PC-3 (cell line): ENCODE measurements at regions not wholly inside any gene's neighbourhood (a gene's known extent, or its start where the extent isn't known, plus 50 kb on each side); places are given as distances from the start of the nearest gene placed in this dataset.

Experiments
- ATAC-seq: fragments of 200-7000 bp; cut with Tn5 transposase; 2 replicates; pipeline ENCODE4 v1.9.1; 2020; ENCODE audit warnings: mild to moderate bottlenecking, moderate library complexity
- BruUV-seq: library from RNA; stranded (reverse); fragments of 400-500 nt; replicated peaks from 2 replicates; lab custom pipeline; 2021; lab: Mats Ljungman, UMichigan
- CTCF ChIA-PET: fragments of 300-600 bp; sonication (Branson Sonifier 250); formaldehyde crosslinking; loops from one replicate; lab custom pipeline; 2022; ENCODE audit warnings: antibody characterized with exemption; lab: Charles Lee
- POLR2A ChIA-PET: fragments of 300-600 bp; sonication (Branson Sonifier 250); formaldehyde crosslinking; loops from one replicate; lab custom pipeline; 2022; ENCODE audit warnings: antibody characterized with exemption; ENCODE audit not compliant: unreplicated experiment; lab: Charles Lee
- DNase-seq: peaks from one replicate; pipeline ENCODE4 v3.0.0-alpha.2; 2015
- H2AFZ ChIP-seq: fragments of 300-600 bp; sonication (generic); 2 replicates; pipeline ENCODE4 v1.6.0; 2016; ENCODE audit warnings: antibody characterized with exemption, low read length
- H3F3A ChIP-seq: fragments of 300-600 bp; sonication (generic); one replicate; pipeline ENCODE4 v1.6.0; 2017; ENCODE audit warnings: antibody characterized with exemption, low read length, control low read depth, mild to moderate bottlenecking; ENCODE audit not compliant: unreplicated experiment
- H3K27ac ChIP-seq: fragments of 300-600 bp; sonication (generic); 2 replicates; pipeline ENCODE4 v1.5.1; 2016; ENCODE audit warnings: mild to moderate bottlenecking, low read length
- H3K27me3 ChIP-seq: fragments of 300-600 bp; sonication (generic); 2 replicates; pipeline ENCODE4 v1.6.1; 2016; ENCODE audit warnings: low read length, mixed read lengths
- H3K36me3 ChIP-seq: fragments of 300-600 bp; sonication (generic); 2 replicates; pipeline ENCODE4 v1.6.1; 2016; ENCODE audit warnings: low read depth, mixed run types, low read length, mixed read lengths
- H3K4me1 ChIP-seq: fragments of 300-600 bp; sonication (generic); 2 replicates; pipeline ENCODE4 v1.5.1; 2016; ENCODE audit warnings: low read length; ENCODE audit not compliant: insufficient read depth
- H3K4me2 ChIP-seq: fragments of 300-600 bp; sonication (generic); 2 replicates; pipeline ENCODE4 v1.6.0; 2016; ENCODE audit warnings: low read length
- H3K4me3 ChIP-seq: fragments of 300-600 bp; sonication (generic); 2 replicates; pipeline ENCODE4 v1.5.1; 2016; ENCODE audit warnings: mild to moderate bottlenecking, low read length, mixed read lengths
- H3K79me2 ChIP-seq: fragments of 300-600 bp; sonication (generic); 2 replicates; pipeline ENCODE4 v1.6.1; 2017; ENCODE audit warnings: low read length, mixed read lengths
- H3K9ac ChIP-seq: fragments of 300-600 bp; sonication (generic); 2 replicates; pipeline ENCODE4 v1.6.0; 2016; ENCODE audit warnings: mild to moderate bottlenecking, low read length
- H3K9me2 ChIP-seq: fragments of 300-600 bp; sonication (generic); replicated peaks from 2 replicates; pipeline ENCODE4 v1.6.1; 2016; ENCODE audit warnings: mixed run types, low read length, mixed read lengths
- H3K9me3 ChIP-seq: fragments of 300-600 bp; sonication (generic); 2 replicates; pipeline ENCODE4 v1.6.1; 2016; ENCODE audit warnings: low read length, mixed read lengths
- H4K20me1 ChIP-seq: fragments of 300-600 bp; sonication (generic); 2 replicates; pipeline ENCODE4 v1.6.1; 2016; ENCODE audit warnings: low read length, mixed read lengths
- CTCF ChIP-seq: fragments of 300-600 bp; sonication (generic); conservative IDR thresholded peaks from 2 replicates; pipeline ENCODE4 v1.5.1; 2017; ENCODE audit warnings: antibody characterized with exemption, low read depth, mild to moderate bottlenecking, low read length
- EZH2 ChIP-seq: fragments of 300-600 bp; sonication (generic); IDR thresholded peaks from one replicate; pipeline ENCODE4 v1.6.1; 2017; ENCODE audit warnings: antibody characterized with exemption, mild to moderate bottlenecking, low read length; ENCODE audit not compliant: unreplicated experiment
- EZH2phosphoT487 ChIP-seq: fragments of 300-600 bp; sonication (generic); IDR thresholded peaks from 2 replicates; pipeline ENCODE4 v1.6.1; 2018; ENCODE audit warnings: mild to moderate bottlenecking, antibody characterized with exemption, low read length, borderline replicate concordance
- intact Hi-C: fragments of 100-400 bp; cut with micrococcal nuclease; formaldehyde crosslinking; loops from 2 replicates; pipeline ENCODE4 v1.9.0; 2023

- Histone ChIP-seq H3K9me2 (no peaks in the 10 kb centered on the region), H3K79me2 (no peaks in the 10 kb centered on the region), H3K4me2 (no peak overlapping the region), H3K9ac (no peak overlapping the region), H3K36me3 (no peaks in the 10 kb centered on the region), H3K4me1 (no peaks in the 10 kb centered on the region), H3K27ac (no peak overlapping the region), H3K9me3 (no peaks in the 10 kb centered on the region), H3K27me3 (no peaks in the 10 kb centered on the region), H3K4me3 (no peak overlapping the region), H3F3A (no peaks in the 10 kb centered on the region), H4K20me1 (no peaks in the 10 kb centered on the region), H2AFZ (no peak overlapping the region)
- intact Hi-C loops = no loop called here
- no TSS peak for BruUV-seq
- ATAC-seq (no peak), DNase-seq (no peak)
- ChIA-PET CTCF (no interaction called here), POLR2A (no interaction called here)
- TF ChIP-seq EZH2 = no peak
Measured at GRCh38 chr5:155834271-155834975, 492.5 kb upstream of the SGCD start.

DNA sequence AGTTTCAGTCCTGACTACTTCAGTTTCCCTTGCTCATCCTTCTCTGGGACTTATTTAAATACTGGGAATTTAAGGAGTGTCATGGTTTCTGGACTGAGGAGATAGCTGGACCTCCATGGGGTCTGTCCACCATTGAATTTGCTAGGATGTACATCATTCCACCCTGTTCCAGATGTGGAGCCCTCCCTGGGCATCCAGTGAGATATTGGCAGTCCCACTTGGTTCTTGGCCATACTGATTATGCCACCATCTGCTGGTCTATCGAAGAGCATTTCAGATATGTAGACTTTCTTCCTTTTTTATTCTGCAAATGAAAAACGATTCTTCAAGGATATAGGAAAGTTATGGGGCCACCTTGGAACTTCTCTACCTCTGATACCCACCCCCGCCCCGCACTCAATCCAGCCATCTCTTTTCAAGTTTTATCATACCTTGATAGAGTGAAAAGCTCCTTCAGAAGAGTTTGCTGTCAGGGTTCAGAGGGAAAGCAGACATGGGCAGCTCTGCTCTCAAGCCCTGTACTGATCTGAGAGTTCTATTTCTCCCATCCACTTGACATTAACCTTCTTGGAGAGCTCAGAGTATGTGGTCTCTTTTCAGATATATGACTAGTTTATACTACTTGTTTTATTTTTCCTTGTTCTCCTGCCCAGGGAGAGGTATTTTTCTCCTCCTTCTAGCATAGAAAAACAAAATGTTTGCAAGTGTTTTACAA is 490.7 kb upstream of the SGCD start:
- POLR2A ChIA-PET = no interaction called here
- no peaks in the 10 kb centered on the region for H3F3A ChIP-seq
- TF ChIP-seq CTCF (no peak), EZH2 (no peak)
- no peak overlapping the region for H3K27ac ChIP-seq
- no peak overlapping the region for H2AFZ ChIP-seq
- no peaks in the 10 kb centered on the region for H3K9me2 ChIP-seq
- no peaks in the 10 kb centered on the region for H3K79me2 ChIP-seq
- no peak overlapping the region for H3K4me3 ChIP-seq
- CTCF ChIA-PET = no interaction called here
- H3K4me2 ChIP-seq = no peak overlapping the region
- no peaks in the 10 kb centered on the region for H3K27me3 ChIP-seq
- no peak overlapping the region for H3K9ac ChIP-seq
- DNase-seq = no peak
- H3K36me3 ChIP-seq = no peaks in the 10 kb centered on the region
- no peaks in the 10 kb centered on the region for H4K20me1 ChIP-seq
- no TSS peak for BruUV-seq
- intact Hi-C loops = no loop called here
- H3K9me3 ChIP-seq = no peaks in the 10 kb centered on the region
- H3K4me1 ChIP-seq = no peaks in the 10 kb centered on the region
- ATAC-seq = no peak

DNA sequence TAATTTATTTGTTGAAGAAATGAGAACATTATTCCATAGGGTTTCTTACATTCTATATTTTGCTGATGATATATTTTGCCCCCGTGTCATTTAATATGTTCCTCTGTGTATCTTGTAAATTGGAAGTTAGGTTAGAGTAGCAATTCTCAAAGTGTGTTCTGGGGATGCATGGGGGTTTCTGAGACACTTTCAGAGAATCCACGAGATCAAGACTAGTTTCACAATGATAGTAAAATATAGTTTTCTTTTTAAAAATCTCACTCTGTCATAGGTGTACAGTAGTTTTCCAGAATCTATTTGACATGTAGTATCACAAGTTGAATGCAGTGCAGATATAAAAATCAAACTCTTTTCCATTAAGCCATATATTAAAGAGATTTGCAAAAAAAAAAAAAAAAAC is 488.6 kb upstream of the SGCD start:
- intact Hi-C loops = no loop called here
- CTCF ChIA-PET = no interaction called here
- H3K9ac ChIP-seq = no peak overlapping the region
- H3K4me3 ChIP-seq = no peak overlapping the region
- no peak for DNase-seq
- no peak for ATAC-seq
- no TSS peak for BruUV-seq
- H3K79me2 ChIP-seq = no peaks in the 10 kb centered on the region
- no peaks in the 10 kb centered on the region for H4K20me1 ChIP-seq
- no peak for TF ChIP-seq EZH2
- no peak for TF ChIP-seq EZH2phosphoT487
- TF ChIP-seq CTCF = no peak
- H3F3A ChIP-seq = no peaks in the 10 kb centered on the region
- H2AFZ ChIP-seq = no peak overlapping the region
- no peaks in the 10 kb centered on the region for H3K4me1 ChIP-seq
- no peak overlapping the region for H3K4me2 ChIP-seq
- H3K27me3 ChIP-seq = no peaks in the 10 kb centered on the region
- POLR2A ChIA-PET = no interaction called here
- no peak overlapping the region for H3K27ac ChIP-seq
- no peaks in the 10 kb centered on the region for H3K9me2 ChIP-seq
- H3K36me3 ChIP-seq = no peaks in the 10 kb centered on the region
- no peaks in the 10 kb centered on the region for H3K9me3 ChIP-seq
